ENCODE measurements at regions not wholly inside any gene's neighbourhood (a gene's known extent, or its start where the extent isn't known, plus 50 kb on each side); places are given as distances from the start of the nearest gene placed in this dataset.

DNA sequence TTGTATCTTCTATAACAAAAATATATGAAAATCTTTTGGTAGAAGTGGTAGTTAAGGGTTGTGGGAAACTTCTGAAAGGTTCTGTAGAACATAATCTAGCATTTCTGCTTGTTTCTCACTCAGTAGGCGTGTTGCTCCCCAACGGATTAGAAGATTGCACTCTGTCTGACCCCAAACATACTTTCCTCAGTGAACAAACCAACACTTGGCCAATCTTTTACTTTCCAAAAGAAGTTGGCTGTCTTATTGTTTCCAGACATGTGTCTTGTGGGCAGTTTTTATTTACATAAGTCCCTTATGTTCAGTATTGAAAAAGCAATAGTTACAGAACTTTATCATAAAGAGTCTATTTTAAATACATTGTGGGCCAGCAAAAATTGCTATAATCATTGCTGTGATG is 312.8 kb upstream of the EPHA5 start:
- no peak for TF ChIP-seq POLR2AphosphoS5 (IDR thresholded peaks at IDR 0.05; ENCODE audit: low read depth)
- TF ChIP-seq GABPA (IDR thresholded peaks at IDR 0.05; ENCODE audit: low read depth): no peak
- TF ChIP-seq SPI1 (IDR thresholded peaks at IDR 0.05; ENCODE audit: borderline replicate concordance, low read depth): no peak
- TF ChIP-seq, protein P1, sequence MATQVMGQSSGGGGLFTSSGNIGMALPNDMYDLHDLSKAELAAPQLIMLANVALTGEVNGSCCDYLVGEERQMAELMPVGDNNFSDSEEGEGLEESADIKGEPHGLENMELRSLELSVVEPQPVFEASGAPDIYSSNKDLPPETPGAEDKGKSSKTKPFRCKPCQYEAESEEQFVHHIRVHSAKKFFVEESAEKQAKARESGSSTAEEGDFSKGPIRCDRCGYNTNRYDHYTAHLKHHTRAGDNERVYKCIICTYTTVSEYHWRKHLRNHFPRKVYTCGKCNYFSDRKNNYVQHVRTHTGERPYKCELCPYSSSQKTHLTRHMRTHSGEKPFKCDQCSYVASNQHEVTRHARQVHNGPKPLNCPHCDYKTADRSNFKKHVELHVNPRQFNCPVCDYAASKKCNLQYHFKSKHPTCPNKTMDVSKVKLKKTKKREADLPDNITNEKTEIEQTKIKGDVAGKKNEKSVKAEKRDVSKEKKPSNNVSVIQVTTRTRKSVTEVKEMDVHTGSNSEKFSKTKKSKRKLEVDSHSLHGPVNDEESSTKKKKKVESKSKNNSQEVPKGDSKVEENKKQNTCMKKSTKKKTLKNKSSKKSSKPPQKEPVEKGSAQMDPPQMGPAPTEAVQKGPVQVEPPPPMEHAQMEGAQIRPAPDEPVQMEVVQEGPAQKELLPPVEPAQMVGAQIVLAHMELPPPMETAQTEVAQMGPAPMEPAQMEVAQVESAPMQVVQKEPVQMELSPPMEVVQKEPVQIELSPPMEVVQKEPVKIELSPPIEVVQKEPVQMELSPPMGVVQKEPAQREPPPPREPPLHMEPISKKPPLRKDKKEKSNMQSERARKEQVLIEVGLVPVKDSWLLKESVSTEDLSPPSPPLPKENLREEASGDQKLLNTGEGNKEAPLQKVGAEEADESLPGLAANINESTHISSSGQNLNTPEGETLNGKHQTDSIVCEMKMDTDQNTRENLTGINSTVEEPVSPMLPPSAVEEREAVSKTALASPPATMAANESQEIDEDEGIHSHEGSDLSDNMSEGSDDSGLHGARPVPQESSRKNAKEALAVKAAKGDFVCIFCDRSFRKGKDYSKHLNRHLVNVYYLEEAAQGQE (IDR thresholded peaks at IDR 0.05; ENCODE audit: insufficient replicate concordance, low read depth): no peak
- TF ChIP-seq, protein P2, sequence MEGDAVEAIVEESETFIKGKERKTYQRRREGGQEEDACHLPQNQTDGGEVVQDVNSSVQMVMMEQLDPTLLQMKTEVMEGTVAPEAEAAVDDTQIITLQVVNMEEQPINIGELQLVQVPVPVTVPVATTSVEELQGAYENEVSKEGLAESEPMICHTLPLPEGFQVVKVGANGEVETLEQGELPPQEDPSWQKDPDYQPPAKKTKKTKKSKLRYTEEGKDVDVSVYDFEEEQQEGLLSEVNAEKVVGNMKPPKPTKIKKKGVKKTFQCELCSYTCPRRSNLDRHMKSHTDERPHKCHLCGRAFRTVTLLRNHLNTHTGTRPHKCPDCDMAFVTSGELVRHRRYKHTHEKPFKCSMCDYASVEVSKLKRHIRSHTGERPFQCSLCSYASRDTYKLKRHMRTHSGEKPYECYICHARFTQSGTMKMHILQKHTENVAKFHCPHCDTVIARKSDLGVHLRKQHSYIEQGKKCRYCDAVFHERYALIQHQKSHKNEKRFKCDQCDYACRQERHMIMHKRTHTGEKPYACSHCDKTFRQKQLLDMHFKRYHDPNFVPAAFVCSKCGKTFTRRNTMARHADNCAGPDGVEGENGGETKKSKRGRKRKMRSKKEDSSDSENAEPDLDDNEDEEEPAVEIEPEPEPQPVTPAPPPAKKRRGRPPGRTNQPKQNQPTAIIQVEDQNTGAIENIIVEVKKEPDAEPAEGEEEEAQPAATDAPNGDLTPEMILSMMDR (IDR thresholded peaks at IDR 0.05; ENCODE audit: insufficient read depth, low read length): no peak
- H3K27me3 ChIP-seq (ENCODE audit: insufficient read depth, poor library complexity, severe bottlenecking): no peaks in the 10 kb centered on the region
- H3K4me3 ChIP-seq (replicated peaks; ENCODE audit: insufficient read depth, low read length): no peak overlapping the region

DNA sequence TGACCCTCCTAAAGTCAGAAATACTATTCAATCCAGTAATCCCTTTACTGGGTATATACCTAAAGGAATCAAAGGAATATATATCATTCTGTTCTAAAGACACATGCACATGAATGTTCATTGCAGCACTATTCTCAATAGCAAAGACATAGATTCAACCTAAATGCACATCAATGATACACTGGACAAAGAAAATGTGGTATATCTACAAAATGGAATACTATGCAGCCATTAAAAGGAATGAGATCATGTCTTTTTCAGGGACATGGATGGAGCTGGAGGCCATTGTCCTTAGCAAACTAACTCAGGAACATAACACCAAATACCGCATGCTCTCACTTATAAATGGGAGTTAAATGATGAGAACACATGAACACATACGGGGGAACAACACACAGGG is 306.0 kb upstream of the EPHA5 start:
- Histone ChIP-seq H3K27ac (replicated peaks) (no peak overlapping the region), H3K4me3 (replicated peaks; ENCODE audit: insufficient read depth, low read length) (no peak overlapping the region), H3K27me3 (ENCODE audit: insufficient read depth, poor library complexity, severe bottlenecking) (no peaks in the 10 kb centered on the region)
- TF ChIP-seq, protein P1 (IDR thresholded peaks at IDR 0.05; ENCODE audit: insufficient replicate concordance, low read depth): no peak
- TF ChIP-seq SPI1 (IDR thresholded peaks at IDR 0.05; ENCODE audit: borderline replicate concordance, low read depth) (no peak), POLR2AphosphoS5 (IDR thresholded peaks at IDR 0.05; ENCODE audit: low read depth) (no peak), GABPA (IDR thresholded peaks at IDR 0.05; ENCODE audit: low read depth) (no peak)
- TF ChIP-seq, protein P2 (IDR thresholded peaks at IDR 0.05; ENCODE audit: insufficient read depth, low read length): no peak
- no peak for DNase-seq (ENCODE audit: low read depth in 1 of 2, low spot score in 1 of 2)

More for the DNA sequence above, 312.8 kb upstream of the EPHA5 start:
- no peak overlapping the region for H3K27ac ChIP-seq (replicated peaks)
- DNase-seq (ENCODE audit: low read depth in 1 of 2, low spot score in 1 of 2): no peak

DNA sequence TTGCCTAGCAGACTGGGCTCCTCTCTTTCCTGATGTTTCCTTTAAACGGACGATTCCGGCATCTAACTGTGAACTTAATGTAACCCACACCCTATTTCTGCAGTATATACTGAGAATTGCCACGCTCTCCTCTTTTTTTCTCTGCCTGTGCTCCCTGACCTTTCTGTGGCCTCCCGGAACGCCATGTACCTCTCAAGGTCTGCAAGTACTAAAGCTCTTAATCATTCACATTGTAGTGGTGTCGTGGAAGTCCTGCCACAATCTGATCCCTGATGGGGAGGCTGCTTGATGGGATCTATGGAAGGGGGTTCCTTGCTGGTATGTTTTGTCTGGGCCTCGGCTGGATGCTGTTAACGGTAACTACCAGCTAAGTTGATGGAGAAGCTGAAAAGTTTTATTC is 302.9 kb upstream of the EPHA5 start:
- Histone ChIP-seq H3K4me3 (replicated peaks; ENCODE audit: insufficient read depth, low read length) (no peak overlapping the region), H3K27ac (replicated peaks) (no peak overlapping the region), H3K27me3 (ENCODE audit: insufficient read depth, poor library complexity, severe bottlenecking) (no peaks in the 10 kb centered on the region)
- DNase-seq (ENCODE audit: low read depth in 1 of 2, low spot score in 1 of 2): no peak
- TF ChIP-seq GABPA (IDR thresholded peaks at IDR 0.05; ENCODE audit: low read depth) (no peak), POLR2AphosphoS5 (IDR thresholded peaks at IDR 0.05; ENCODE audit: low read depth) (no peak), SPI1 (IDR thresholded peaks at IDR 0.05; ENCODE audit: borderline replicate concordance, low read depth) (no peak)
- TF ChIP-seq, protein P2 (IDR thresholded peaks at IDR 0.05; ENCODE audit: insufficient read depth, low read length): no peak
- TF ChIP-seq, protein P1 (IDR thresholded peaks at IDR 0.05; ENCODE audit: insufficient replicate concordance, low read depth): no peak

Measured in HL-60 (cell line).